GM18867 (cell line): ENCODE measurements at regions not wholly inside any gene's neighbourhood (a gene's known extent, or its start where the extent isn't known, plus 50 kb on each side); places are given as distances from the start of the nearest gene placed in this dataset.
"Not testable (repeated sequence)": the region's sequence is repeated elsewhere in the genome, so short reads cannot be mapped to it uniquely, and the experiment has no call there.

ENCODE experiments used
- ATAC-seq: cut with Tn5 transposase; IDR thresholded peaks from one replicate; pipeline ENCODE4 v1.9.1; 2021; ENCODE audit warnings: mild to moderate bottlenecking, moderate library complexity; ENCODE audit not compliant: unreplicated experiment

GRCh38 chr17:70369391-70369790 is 200.1 kb downstream of the KCNJ2 start:
- ATAC-seq = no peak

GRCh38 chr17:70370816-70371215 is 201.5 kb downstream of the KCNJ2 start:
- no peak for ATAC-seq

GRCh38 chr17:70373369-70373768 is 204.0 kb downstream of the KCNJ2 start:
- no peak for ATAC-seq

- no peak for ATAC-seq
These were observed 205.2 kb downstream of the KCNJ2 start for GRCh38 chr17:70374496-70374895.

GRCh38 chr17:70375406-70375805 is 206.1 kb downstream of the KCNJ2 start:
- no peak for ATAC-seq

GRCh38 chr17:70375813-70376770 is 206.8 kb downstream of the KCNJ2 start:
- no peak for ATAC-seq

- no peak for ATAC-seq
These were observed 208.3 kb downstream of the KCNJ2 start for GRCh38 chr17:70377654-70378053.

GRCh38 chr17:70378076-70378475 is 208.7 kb downstream of the KCNJ2 start:
- no peak for ATAC-seq

- ATAC-seq = no peak
These were observed 210.6 kb downstream of the KCNJ2 start for GRCh38 chr17:70379945-70380344.

- not testable (repeated sequence) for ATAC-seq
These were observed 212.6 kb downstream of the KCNJ2 start for GRCh38 chr17:70381916-70382315.

GRCh38 chr17:70388326-70388725 is 219.0 kb downstream of the KCNJ2 start:
- no peak for ATAC-seq

GRCh38 chr17:70389232-70389757 is 220.0 kb downstream of the KCNJ2 start:
- not testable (repeated sequence) for ATAC-seq

GRCh38 chr17:70390049-70390448 is 220.7 kb downstream of the KCNJ2 start:
- ATAC-seq = no peak

GRCh38 chr17:70394473-70395232 is 225.3 kb downstream of the KCNJ2 start:
- no peak for ATAC-seq

- peak; percentile 87 for ATAC-seq
These were observed 236.3 kb downstream of the KCNJ2 start for GRCh38 chr17:70405492-70406220.

GRCh38 chr17:70407506-70407905 is 238.2 kb downstream of the KCNJ2 start:
- no peak for ATAC-seq

GRCh38 chr17:70408768-70409167 is 239.4 kb downstream of the KCNJ2 start:
- ATAC-seq = no peak

- no peak for ATAC-seq
These were observed 245.0 kb downstream of the KCNJ2 start for GRCh38 chr17:70414300-70414699.

GRCh38 chr17:70420861-70421445 is 251.6 kb downstream of the KCNJ2 start:
- ATAC-seq = no peak

- ATAC-seq = no peak
These were observed 253.5 kb downstream of the KCNJ2 start for GRCh38 chr17:70422862-70423261.

GRCh38 chr17:70423562-70423961 is 254.2 kb downstream of the KCNJ2 start:
- ATAC-seq = no peak
